ENCODE measurements at regions not wholly inside any gene's neighbourhood (a gene's known extent, or its start where the extent isn't known, plus 50 kb on each side); places are given as distances from the start of the nearest gene placed in this dataset.

DNA sequence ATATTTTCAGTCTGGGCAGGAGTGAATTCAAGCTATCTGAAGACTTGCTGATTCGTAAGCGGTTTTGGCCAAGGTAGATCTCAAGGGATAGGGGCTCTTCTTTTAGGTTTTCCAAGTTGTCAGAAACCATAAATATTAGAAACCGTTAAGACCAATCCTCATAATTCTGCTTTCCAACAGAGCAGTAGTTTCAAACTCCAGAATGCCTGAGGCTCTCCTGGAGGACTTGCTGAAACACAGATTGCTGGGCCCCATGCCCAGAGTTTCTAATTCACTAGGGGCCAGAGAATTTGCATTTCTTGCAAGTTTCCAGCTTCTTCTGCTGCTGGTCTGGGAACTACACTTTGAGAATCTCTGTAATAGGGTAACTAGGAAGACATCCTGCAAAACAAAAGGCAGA lies 1855.7 kb upstream of the CELF4 start:
- TF ChIP-seq, protein P1, sequence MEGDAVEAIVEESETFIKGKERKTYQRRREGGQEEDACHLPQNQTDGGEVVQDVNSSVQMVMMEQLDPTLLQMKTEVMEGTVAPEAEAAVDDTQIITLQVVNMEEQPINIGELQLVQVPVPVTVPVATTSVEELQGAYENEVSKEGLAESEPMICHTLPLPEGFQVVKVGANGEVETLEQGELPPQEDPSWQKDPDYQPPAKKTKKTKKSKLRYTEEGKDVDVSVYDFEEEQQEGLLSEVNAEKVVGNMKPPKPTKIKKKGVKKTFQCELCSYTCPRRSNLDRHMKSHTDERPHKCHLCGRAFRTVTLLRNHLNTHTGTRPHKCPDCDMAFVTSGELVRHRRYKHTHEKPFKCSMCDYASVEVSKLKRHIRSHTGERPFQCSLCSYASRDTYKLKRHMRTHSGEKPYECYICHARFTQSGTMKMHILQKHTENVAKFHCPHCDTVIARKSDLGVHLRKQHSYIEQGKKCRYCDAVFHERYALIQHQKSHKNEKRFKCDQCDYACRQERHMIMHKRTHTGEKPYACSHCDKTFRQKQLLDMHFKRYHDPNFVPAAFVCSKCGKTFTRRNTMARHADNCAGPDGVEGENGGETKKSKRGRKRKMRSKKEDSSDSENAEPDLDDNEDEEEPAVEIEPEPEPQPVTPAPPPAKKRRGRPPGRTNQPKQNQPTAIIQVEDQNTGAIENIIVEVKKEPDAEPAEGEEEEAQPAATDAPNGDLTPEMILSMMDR (IDR thresholded peaks at IDR 0.05), result no peak
- TF ChIP-seq POLR2A (IDR thresholded peaks at IDR 0.05) (no peak), POLR2AphosphoS5 (IDR thresholded peaks at IDR 0.05) (no peak)
